Adrenal gland (tissue), 5 donors: ENCODE measurements at regions not wholly inside any gene's neighbourhood (a gene's known extent, or its start where the extent isn't known, plus 50 kb on each side); places are given as distances from the start of the nearest gene placed in this dataset.

Experiments
- CTCF ChIP-seq, 6 experiments: fragments of 450-650 bp in 4 of 6; fragments of 200-600 bp in 2 of 6; sonication (generic) in 1 of 6; IDR thresholded peaks; 1 replicate in 5 of 6; 2 replicates in 1 of 6; pipeline versions ENCODE4 v1.5.1 to v1.8.0; 2016 to 2021; ENCODE audit warnings: antibody characterized with exemption in 6 of 6, mild to moderate bottlenecking in 2 of 6, moderate library complexity in 1 of 6
- POLR2A ChIP-seq, 2 donors: fragments of 450-650 bp; IDR thresholded peaks; one replicate each; pipeline ENCODE4 v1.6.1; 2017; ENCODE audit warnings: antibody characterized with exemption in 2 of 2, mild to moderate bottlenecking in 2 of 2, moderate library complexity in 1 of 2
- donor health status: DM: no; HTN: no; CAD: no.

DNA sequence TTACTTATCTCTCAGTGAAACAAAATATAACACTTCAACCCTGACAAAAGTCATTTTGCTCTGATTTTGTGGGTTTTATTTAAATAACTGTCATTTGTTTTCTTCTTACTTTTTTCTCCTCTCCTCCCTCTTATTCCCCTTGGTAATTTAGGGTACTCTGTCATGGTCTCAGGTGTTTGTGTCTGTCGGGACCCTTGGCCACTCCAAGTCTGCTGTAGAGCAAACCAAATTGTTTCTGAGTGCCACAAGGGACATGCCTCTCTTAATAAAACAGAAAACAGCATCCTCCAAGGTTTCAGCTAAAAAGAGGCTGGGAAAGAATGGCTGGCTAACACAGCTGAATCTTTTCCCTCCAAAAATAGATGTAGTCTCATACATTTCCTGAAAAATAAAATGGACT is 573.1 kb upstream of the KLF12 start:
- TF ChIP-seq POLR2A (IDR thresholded peaks at IDR 0.05) (no peak), CTCF (IDR thresholded peaks at IDR 0.05) (no peak)
